ENCODE measurements at regions not wholly inside any gene's neighbourhood (a gene's known extent, or its start where the extent isn't known, plus 50 kb on each side); places are given as distances from the start of the nearest gene placed in this dataset.

DNA sequence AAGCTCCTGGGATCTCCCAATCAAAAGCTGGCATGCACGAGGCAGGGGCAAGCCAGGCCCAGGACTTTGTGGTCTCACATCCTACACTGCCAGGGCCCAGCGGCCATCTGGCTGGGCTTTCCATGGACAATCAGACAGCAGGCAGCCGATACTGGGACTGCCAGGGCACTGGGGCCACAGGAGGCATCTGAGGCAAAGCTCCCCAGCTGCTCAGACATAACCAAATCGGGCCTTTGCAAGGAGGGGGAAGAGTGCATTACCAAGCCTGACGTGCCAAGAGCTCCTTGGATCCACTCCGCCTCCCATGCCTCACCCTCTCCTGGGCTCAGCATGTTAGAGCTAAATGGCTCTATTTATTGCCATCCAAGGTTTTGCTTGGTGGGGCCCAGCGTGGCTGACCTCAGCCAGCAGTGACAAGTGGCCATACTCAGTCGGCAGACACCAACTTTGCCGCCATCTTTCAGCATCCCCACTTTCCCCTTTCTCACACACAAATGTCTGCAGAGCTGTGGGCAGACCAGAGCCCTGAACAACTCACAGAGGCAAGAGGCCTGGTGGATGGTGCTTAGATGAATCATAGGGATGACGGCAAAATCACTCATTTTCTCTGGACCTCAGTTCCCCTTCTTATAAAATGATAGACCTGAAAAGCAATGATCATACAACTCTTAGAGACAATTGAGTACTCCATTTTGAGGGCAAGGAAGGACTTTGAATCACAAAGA is 200.8 kb downstream of the TTC32 start:
- TF ChIP-seq, protein P1, sequence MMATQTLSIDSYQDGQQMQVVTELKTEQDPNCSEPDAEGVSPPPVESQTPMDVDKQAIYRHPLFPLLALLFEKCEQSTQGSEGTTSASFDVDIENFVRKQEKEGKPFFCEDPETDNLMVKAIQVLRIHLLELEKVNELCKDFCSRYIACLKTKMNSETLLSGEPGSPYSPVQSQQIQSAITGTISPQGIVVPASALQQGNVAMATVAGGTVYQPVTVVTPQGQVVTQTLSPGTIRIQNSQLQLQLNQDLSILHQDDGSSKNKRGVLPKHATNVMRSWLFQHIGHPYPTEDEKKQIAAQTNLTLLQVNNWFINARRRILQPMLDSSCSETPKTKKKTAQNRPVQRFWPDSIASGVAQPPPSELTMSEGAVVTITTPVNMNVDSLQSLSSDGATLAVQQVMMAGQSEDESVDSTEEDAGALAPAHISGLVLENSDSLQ (IDR thresholded peaks at IDR 0.05): no peak
- TF ChIP-seq LEF1 (IDR thresholded peaks at IDR 0.05; ENCODE audit: borderline replicate concordance): no peak
- no peak for TF ChIP-seq BHLHE40 (IDR thresholded peaks at IDR 0.05; ENCODE audit: borderline replicate concordance)
- TF ChIP-seq ELF4 (IDR thresholded peaks at IDR 0.05): no peak
- TF ChIP-seq FOXA1 (IDR thresholded peaks at IDR 0.05): no peak
- TF ChIP-seq HDGF (IDR thresholded peaks at IDR 0.05; ENCODE audit: borderline replicate concordance): no peak
- no peak for TF ChIP-seq L3MBTL2 (conservative IDR thresholded peaks at IDR 0.05)
- no peak for TF ChIP-seq FOXM1 (IDR thresholded peaks at IDR 0.05; ENCODE audit: borderline replicate concordance)
- no peak for TF ChIP-seq FOXK2 (IDR thresholded peaks at IDR 0.05)
- no peak for TF ChIP-seq SP1 (IDR thresholded peaks at IDR 0.05)
